B cell (primary cell): ENCODE measurements at regions not wholly inside any gene's neighbourhood (a gene's known extent, or its start where the extent isn't known, plus 50 kb on each side); places are given as distances from the start of the nearest gene placed in this dataset.

Experiments
- ATAC-seq: fragments of 200-7000 bp; cut with Tn5 transposase; one replicate; pipeline ENCODE4 v1.10.0; 2021; ENCODE audit warnings: low read depth, mild to moderate bottlenecking, moderate number of reproducible peaks, moderate library complexity
- CTCF ChIA-PET: fragments of 350-600 bp; sonication (Branson Sonifier 250); formaldehyde crosslinking; loops from one replicate; lab custom pipeline; 2021; ENCODE audit warnings: antibody characterized with exemption, inconsistent platforms; lab: Charles Lee
- POLR2A ChIA-PET: fragments of 350-600 bp; sonication (Branson Sonifier 250); formaldehyde crosslinking; loops from one replicate; lab custom pipeline; 2021; ENCODE audit warnings: antibody characterized with exemption; lab: Charles Lee
- DNase-seq: peaks from one replicate; pipeline ENCODE4 v3.0.0; 2013
- H2AFZ ChIP-seq: 2 replicates; pipeline ENCODE4 v1.6.1; 2012; ENCODE audit warnings: mild to moderate bottlenecking, low read depth, low read length; ENCODE audit not compliant: insufficient read depth, poor library complexity, severe bottlenecking
- H3K27ac ChIP-seq, 2 donors: 1 replicate in 1 of 2; 2 replicates in 1 of 2; pipeline ENCODE4 v1.5.1; 2012 to 2013; ENCODE audit warnings: low read length in 2 of 2, mild to moderate bottlenecking in 2 of 2, moderate library complexity in 1 of 2
- H3K27me3 ChIP-seq, 4 experiments: fragments of 200-600 bp in 1 of 4; sonication (generic) in 1 of 4; replicated peaks in 1 of 4; 1 replicate in 2 of 4; 2 replicates in 2 of 4; pipeline versions ENCODE4 v1.6.1 to v1.7.0; 2013 to 2016; ENCODE audit warnings: low read length in 3 of 4, mild to moderate bottlenecking in 2 of 4, mixed read lengths in 1 of 4, moderate library complexity in 1 of 4; ENCODE audit not compliant: insufficient read depth in 4 of 4, control insufficient read depth in 3 of 4; ENCODE audit errors: control extremely low read depth in 1 of 4
- H3K36me3 ChIP-seq, 2 experiments: replicated peaks in 1 of 2; 1 replicate in 1 of 2; 2 replicates in 1 of 2; pipeline versions ENCODE4 v1.6.1 to v1.7.1; 2013; ENCODE audit warnings: low read length in 1 of 2; ENCODE audit not compliant: insufficient read depth in 2 of 2, control insufficient read depth in 1 of 2; ENCODE audit errors: control extremely low read depth in 1 of 2, extremely low read depth in 1 of 2
- H3K4me1 ChIP-seq, 2 donors: fragments of 200-600 bp in 1 of 2; sonication (generic) in 1 of 2; 1 replicate in 1 of 2; 2 replicates in 1 of 2; pipeline versions ENCODE4 v1.5.1 to v1.6.1; 2013 to 2017; ENCODE audit warnings: low read length in 2 of 2; ENCODE audit not compliant: control insufficient read depth in 2 of 2, insufficient read depth in 2 of 2
- H3K4me2 ChIP-seq: replicated peaks from 2 replicates; pipeline ENCODE3; 2012; ENCODE audit warnings: mild to moderate bottlenecking, low read depth, low read length; ENCODE audit not compliant: poor library complexity, severe bottlenecking
- H3K4me3 ChIP-seq, 5 experiments: fragments of 200-600 bp in 1 of 5; sonication (generic) in 1 of 5; 1 replicate in 3 of 5; 2 replicates in 2 of 5; pipeline versions ENCODE4 v1.5.1 to v1.7.0; 2011 to 2016; ENCODE audit warnings: low read length in 4 of 5, mild to moderate bottlenecking in 4 of 5, low read depth in 2 of 5, control low read depth in 1 of 5, moderate library complexity in 1 of 5; ENCODE audit not compliant: insufficient read depth in 1 of 5; ENCODE audit errors: control extremely low read depth in 1 of 5, extremely low read depth in 1 of 5
- H3K79me2 ChIP-seq: fragments of 200-600 bp; sonication (generic); one replicate; pipeline ENCODE4 v1.6.0; 2016; ENCODE audit warnings: low read length; ENCODE audit not compliant: control insufficient read depth, insufficient read depth
- H3K9ac ChIP-seq: fragments of 200-600 bp; sonication (generic); 2 replicates; pipeline ENCODE4 v1.6.1; 2017; ENCODE audit warnings: mild to moderate bottlenecking, low read length, moderate library complexity
- H3K9me3 ChIP-seq, 3 donors: one replicate each; pipeline versions ENCODE4 v1.6.1 to v1.7.1; 2013; ENCODE audit warnings: low read length in 2 of 3; ENCODE audit not compliant: control insufficient read depth in 2 of 3, insufficient read depth in 1 of 3; ENCODE audit errors: control extremely low read depth in 1 of 3
- H4K20me1 ChIP-seq: 2 replicates; pipeline ENCODE4 v1.6.0; 2012; ENCODE audit warnings: mild to moderate bottlenecking, low read length; ENCODE audit not compliant: insufficient read depth, control insufficient read depth, poor library complexity, severe bottlenecking
- H3K27ac Mint-ChIP-seq: one replicate; pipeline ENCODE4 v1.8.0; 2021; ENCODE audit warnings: mixed read lengths
- H3K27me3 Mint-ChIP-seq: one replicate; pipeline ENCODE4 v1.8.0; 2021; ENCODE audit warnings: mixed read lengths
- H3K4me1 Mint-ChIP-seq: one replicate; pipeline ENCODE4 v1.8.0; 2021; ENCODE audit warnings: mixed read lengths
- H3K4me3 Mint-ChIP-seq: one replicate; pipeline ENCODE4 v1.8.0; 2021; ENCODE audit warnings: mixed read lengths
- H3K9me3 Mint-ChIP-seq: one replicate; pipeline ENCODE4 v1.8.0; 2022; ENCODE audit warnings: mixed read lengths; ENCODE audit not compliant: insufficient read depth
- EZH2 ChIP-seq: IDR thresholded peaks from 2 replicates; pipeline ENCODE4 v1.6.1; 2012; ENCODE audit warnings: borderline replicate concordance, low read depth, mild to moderate bottlenecking, moderate library complexity, low read length; ENCODE audit not compliant: insufficient read depth, poor library complexity, severe bottlenecking
- WGBS: methylation state at CpG from one replicate; pipeline ENCODE4 v1.1.5; 2013; ENCODE audit warnings: missing lambda C conversion rate; ENCODE audit not compliant: insufficient coverage; 5-methylcytosine and 5-hydroxymethylcytosine counted together
- intact Hi-C: fragments of 100-400 bp; cut with micrococcal nuclease; formaldehyde crosslinking; loops from one replicate; pipeline ENCODE4 v1.10.0; 2022
- TF ChIP-seq, protein P1 (sequence below): fragments of 200-600 bp; IDR thresholded peaks from one replicate; pipeline ENCODE4 v1.8.0; 2022; ENCODE audit warnings: antibody characterized with exemption, mild to moderate bottlenecking

DNA sequence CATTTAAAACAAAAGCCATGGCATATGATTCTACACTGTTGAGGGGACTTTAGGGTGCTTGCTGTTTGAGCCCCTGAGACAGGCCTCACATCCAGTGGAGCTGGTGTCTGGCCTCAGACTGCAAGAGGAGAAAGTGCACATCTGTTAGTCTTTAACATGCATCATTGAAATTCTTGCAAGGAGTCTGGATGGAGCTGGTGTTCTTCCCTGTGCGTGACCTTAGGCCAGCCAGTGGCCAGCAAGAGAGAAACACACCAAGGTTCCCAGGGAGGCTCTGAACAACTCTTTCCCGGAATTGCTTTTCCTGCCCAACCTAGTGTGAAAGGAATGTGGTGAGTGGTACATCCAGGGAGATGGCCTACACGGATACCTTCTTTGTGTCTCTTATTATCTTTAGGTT lies 282.8 kb upstream of the TNC start:
- no peak for DNase-seq
- Histone ChIP-seq H3K4me2 (no peak overlapping the region), H3K9me3 (no peaks in the 10 kb centered on the region), H2AFZ (no peak overlapping the region), H3K4me3 (no peak overlapping the region), H4K20me1 (no peaks in the 10 kb centered on the region), H3K4me1 (no peaks in the 10 kb centered on the region), H3K9ac (no peak overlapping the region), H3K79me2 (no peaks in the 10 kb centered on the region), H3K36me3 (no peaks in the 10 kb centered on the region), H3K27ac (no peak overlapping the region), H3K27me3 (no peaks in the 10 kb centered on the region)
- no peaks in the 10 kb centered on the region for H3K4me1 Mint-ChIP-seq
- TF ChIP-seq, protein P1, sequence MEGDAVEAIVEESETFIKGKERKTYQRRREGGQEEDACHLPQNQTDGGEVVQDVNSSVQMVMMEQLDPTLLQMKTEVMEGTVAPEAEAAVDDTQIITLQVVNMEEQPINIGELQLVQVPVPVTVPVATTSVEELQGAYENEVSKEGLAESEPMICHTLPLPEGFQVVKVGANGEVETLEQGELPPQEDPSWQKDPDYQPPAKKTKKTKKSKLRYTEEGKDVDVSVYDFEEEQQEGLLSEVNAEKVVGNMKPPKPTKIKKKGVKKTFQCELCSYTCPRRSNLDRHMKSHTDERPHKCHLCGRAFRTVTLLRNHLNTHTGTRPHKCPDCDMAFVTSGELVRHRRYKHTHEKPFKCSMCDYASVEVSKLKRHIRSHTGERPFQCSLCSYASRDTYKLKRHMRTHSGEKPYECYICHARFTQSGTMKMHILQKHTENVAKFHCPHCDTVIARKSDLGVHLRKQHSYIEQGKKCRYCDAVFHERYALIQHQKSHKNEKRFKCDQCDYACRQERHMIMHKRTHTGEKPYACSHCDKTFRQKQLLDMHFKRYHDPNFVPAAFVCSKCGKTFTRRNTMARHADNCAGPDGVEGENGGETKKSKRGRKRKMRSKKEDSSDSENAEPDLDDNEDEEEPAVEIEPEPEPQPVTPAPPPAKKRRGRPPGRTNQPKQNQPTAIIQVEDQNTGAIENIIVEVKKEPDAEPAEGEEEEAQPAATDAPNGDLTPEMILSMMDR = no peak
- TF ChIP-seq EZH2 = no peak
- H3K4me3 Mint-ChIP-seq = no peak overlapping the region
- no peak overlapping the region for H3K27ac Mint-ChIP-seq
- CTCF ChIA-PET = no interaction called here
- 100% methylated on average over 1 of the region's 3 CpGs for WGBS
- H3K9me3 Mint-ChIP-seq = no peaks in the 10 kb centered on the region
- no peak for ATAC-seq
- no peaks in the 10 kb centered on the region for H3K27me3 Mint-ChIP-seq
- POLR2A ChIA-PET = no interaction called here
- intact Hi-C loops = no loop called here

DNA sequence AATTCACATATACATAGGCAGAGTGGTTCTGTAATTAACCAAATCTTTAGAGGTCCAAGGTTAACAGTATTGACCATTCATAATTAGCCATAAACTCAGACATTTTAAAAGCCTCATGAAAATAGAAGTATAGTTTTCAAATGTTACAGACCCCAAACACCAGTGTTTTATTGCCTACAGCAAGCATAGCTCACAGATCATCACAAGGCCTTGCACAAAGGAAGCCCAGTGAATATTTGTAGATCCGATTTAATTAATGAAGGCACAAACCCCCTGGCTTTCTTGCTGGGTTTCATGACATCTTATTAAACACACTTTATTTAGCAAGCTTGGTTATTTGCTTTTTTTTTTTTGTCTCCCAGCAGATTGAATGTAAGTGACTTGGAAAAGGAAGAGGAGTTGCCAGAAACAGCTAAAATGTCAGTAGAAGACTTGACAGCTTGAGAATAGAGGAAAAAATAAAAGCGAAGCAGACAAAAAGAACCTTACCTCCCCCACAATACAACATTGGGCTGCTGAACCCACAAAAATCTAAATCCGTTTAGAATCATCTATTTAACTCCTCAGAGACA lies 283.9 kb upstream of the TNC start:
- Histone ChIP-seq H3K4me2 (no peak overlapping the region), H3K27ac (no peak overlapping the region), H3K4me1 (no peaks in the 10 kb centered on the region), H3K9ac (no peak overlapping the region), H3K36me3 (no peaks in the 10 kb centered on the region), H4K20me1 (no peaks in the 10 kb centered on the region), H3K79me2 (no peaks in the 10 kb centered on the region), H3K4me3 (no peak overlapping the region), H3K9me3 (no peaks in the 10 kb centered on the region), H2AFZ (no peak overlapping the region), H3K27me3 (no peaks in the 10 kb centered on the region)
- Mint-ChIP-seq H3K4me3 (no peak overlapping the region), H3K27me3 (no peaks in the 10 kb centered on the region), H3K4me1 (no peaks in the 10 kb centered on the region), H3K27ac (no peak overlapping the region), H3K9me3 (no peaks in the 10 kb centered on the region)
- CTCF ChIA-PET = no interaction called here
- ATAC-seq (no peak), DNase-seq (no peak)
- POLR2A ChIA-PET = no interaction called here
- intact Hi-C loops = no loop called here
- TF ChIP-seq, protein P1 = no peak
- TF ChIP-seq EZH2 = no peak
- no CpG with 5 or more reads among the region's 3 CpGs for WGBS
